ENCODE measurements at regions not wholly inside any gene's neighbourhood (a gene's known extent, or its start where the extent isn't known, plus 50 kb on each side); places are given as distances from the start of the nearest gene placed in this dataset.

DNA sequence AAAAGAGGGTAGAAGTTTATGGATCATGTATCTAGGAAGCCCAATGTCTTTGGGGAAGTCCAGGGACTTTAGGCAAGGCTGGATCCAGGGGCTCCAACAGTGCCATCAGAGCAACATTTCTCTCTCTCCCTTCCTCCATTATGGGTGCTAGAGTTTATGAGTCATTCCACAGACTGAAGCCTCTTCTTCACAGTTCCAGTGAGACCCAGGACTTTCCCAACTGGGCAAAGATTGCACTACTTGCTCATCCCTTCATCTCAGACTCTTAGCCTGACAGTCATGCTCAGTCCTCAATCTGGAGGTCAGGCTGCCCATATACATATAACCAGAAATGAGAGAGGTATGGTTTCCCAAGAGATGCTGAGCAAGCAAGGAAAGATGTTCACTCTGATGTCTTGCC, 110.7 kb downstream of the FEM1C start:
- ATAC-seq (no peak), FAIRE-seq (no peak), DNase-seq (ENCODE audit: low spot score) (no peak)
- ChIA-PET CTCF (ENCODE audit: low intra/inter-chr PET ratio, low total read pairs) (no interaction called here), POLR2A (no interaction called here)
- intact Hi-C loops (cut with micrococcal nuclease; ENCODE audit: unreplicated experiment) (no loop called here), in situ Hi-C loops (cut with HindIII; ENCODE audit: extremely low pct_ligation_motif_present, low pct_unique_long_range_greater_than_20kb) (no loop called here)
- no peaks in the 10 kb centered on the region for H3K27me3 ChIP-seq (ENCODE audit: control insufficient read depth in 1 of 2, insufficient read depth in 2 of 2, low read length in 2 of 2)
- H4K20me1 ChIP-seq (ENCODE audit: insufficient read depth, low read length), result no peaks in the 10 kb centered on the region
- no peaks in the 10 kb centered on the region for H3K79me2 ChIP-seq (ENCODE audit: insufficient read depth, low read length)
- H3K4me2 ChIP-seq (ENCODE audit: low read depth, low read length), result no peak overlapping the region
- TF ChIP-seq ZNF747 (CRISPR knock-in tag; IDR thresholded peaks at IDR 0.05; ENCODE audit: borderline replicate concordance) (no peak), MEF2D (CRISPR knock-in tag; IDR thresholded peaks at IDR 0.05) (no peak)
- H3K36me3 ChIP-seq (replicated peaks in 1 of 2; ENCODE audit: control insufficient read depth in 1 of 2, insufficient read depth in 2 of 2, low read length in 2 of 2), result no peaks in the 10 kb centered on the region
- no TSS peak for BruUV-seq (replicated peaks)
- no peaks in the 10 kb centered on the region for H3K9me3 ChIP-seq (ENCODE audit: low read length)
- H3K4me3 ChIP-seq (replicated peaks in 1 of 3; ENCODE audit: insufficient read depth in 1 of 3, low read depth in 2 of 3, low read length in 3 of 3), result no peak overlapping the region
- no peaks in the 10 kb centered on the region for H3K4me1 ChIP-seq (ENCODE audit: insufficient read depth, low read length)
- no peak overlapping the region for H3K27ac ChIP-seq (ENCODE audit: extremely low read length, insufficient read depth, low read length)
- H3K9ac ChIP-seq (ENCODE audit: insufficient read depth, low read depth, low read length), result no peak overlapping the region
- no peak overlapping the region for H2AFZ ChIP-seq (ENCODE audit: low read length)

DNA sequence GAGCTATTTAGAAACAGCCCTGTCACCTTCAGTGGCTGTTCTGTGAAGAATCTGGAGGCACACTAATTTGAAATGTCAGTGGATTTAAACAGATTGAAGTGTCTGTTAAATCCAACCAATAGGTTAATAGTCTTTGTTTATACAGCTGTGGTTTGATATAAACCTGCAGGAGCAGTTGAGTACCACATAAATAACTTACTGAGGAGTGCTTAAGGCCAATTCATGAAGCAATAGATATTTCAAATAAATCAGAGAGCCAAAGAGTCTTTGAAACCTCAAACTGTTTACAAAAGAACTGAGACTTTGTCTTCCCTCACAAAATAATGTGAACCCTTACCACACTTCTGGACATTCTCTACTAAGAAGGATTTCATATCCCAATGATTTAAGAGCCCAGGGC, 111.9 kb downstream of the FEM1C start:
- Histone ChIP-seq H3K4me3 (replicated peaks in 1 of 3; ENCODE audit: insufficient read depth in 1 of 3, low read depth in 2 of 3, low read length in 3 of 3) (no peak overlapping the region), H3K9ac (ENCODE audit: insufficient read depth, low read depth, low read length) (no peak overlapping the region), H3K27me3 (ENCODE audit: control insufficient read depth in 1 of 2, insufficient read depth in 2 of 2, low read length in 2 of 2) (no peaks in the 10 kb centered on the region), H3K27ac (ENCODE audit: extremely low read length, insufficient read depth, low read length) (no peak overlapping the region), H2AFZ (ENCODE audit: low read length) (no peak overlapping the region), H3K36me3 (replicated peaks in 1 of 2; ENCODE audit: control insufficient read depth in 1 of 2, insufficient read depth in 2 of 2, low read length in 2 of 2) (no peaks in the 10 kb centered on the region), H3K4me1 (ENCODE audit: insufficient read depth, low read length) (no peaks in the 10 kb centered on the region), H3K9me3 (ENCODE audit: low read length) (no peaks in the 10 kb centered on the region), H3K4me2 (ENCODE audit: low read depth, low read length) (no peak overlapping the region), H4K20me1 (ENCODE audit: insufficient read depth, low read length) (no peaks in the 10 kb centered on the region), H3K79me2 (ENCODE audit: insufficient read depth, low read length) (no peaks in the 10 kb centered on the region)
- CTCF ChIA-PET (ENCODE audit: low intra/inter-chr PET ratio, low total read pairs), result no interaction called here
- POLR2A ChIA-PET, result no interaction called here
- ATAC-seq (no peak), FAIRE-seq (no peak), DNase-seq (ENCODE audit: low spot score) (no peak)
- in situ Hi-C loops (cut with HindIII; ENCODE audit: extremely low pct_ligation_motif_present, low pct_unique_long_range_greater_than_20kb) (no loop called here), intact Hi-C loops (cut with micrococcal nuclease; ENCODE audit: unreplicated experiment) (no loop called here)
- BruUV-seq (replicated peaks), result no TSS peak
- no peak for TF ChIP-seq ZBTB21 (CRISPR knock-in tag; IDR thresholded peaks at IDR 0.05)
- no peak for TF ChIP-seq MTA1 (CRISPR knock-in tag; IDR thresholded peaks at IDR 0.05; ENCODE audit: borderline replicate concordance)
- TF ChIP-seq NFRKB (IDR thresholded peaks at IDR 0.05), result no peak
- no peak for TF ChIP-seq PITX1 (CRISPR knock-in tag; IDR thresholded peaks at IDR 0.05)
- TF ChIP-seq NCOA1 (CRISPR knock-in tag; IDR thresholded peaks at IDR 0.05), result no peak
